Neural progenitor cell (in vitro differentiated cells): ENCODE measurements at regions not wholly inside any gene's neighbourhood (a gene's known extent, or its start where the extent isn't known, plus 50 kb on each side); places are given as distances from the start of the nearest gene placed in this dataset.

Experiments used
- EZH2 ChIP-seq: fragments of 200-600 bp; sonication (generic); IDR thresholded peaks from 2 replicates; pipeline ENCODE4 v1.6.1; 2017; ENCODE audit warnings: antibody characterized with exemption, mild to moderate bottlenecking, moderate library complexity
- TF ChIP-seq, protein P1 (sequence below): fragments of 200-600 bp; sonication (generic); IDR thresholded peaks from 2 replicates; pipeline ENCODE4 v1.5.1; 2017; ENCODE audit warnings: antibody characterized with exemption, mild to moderate bottlenecking

DNA sequence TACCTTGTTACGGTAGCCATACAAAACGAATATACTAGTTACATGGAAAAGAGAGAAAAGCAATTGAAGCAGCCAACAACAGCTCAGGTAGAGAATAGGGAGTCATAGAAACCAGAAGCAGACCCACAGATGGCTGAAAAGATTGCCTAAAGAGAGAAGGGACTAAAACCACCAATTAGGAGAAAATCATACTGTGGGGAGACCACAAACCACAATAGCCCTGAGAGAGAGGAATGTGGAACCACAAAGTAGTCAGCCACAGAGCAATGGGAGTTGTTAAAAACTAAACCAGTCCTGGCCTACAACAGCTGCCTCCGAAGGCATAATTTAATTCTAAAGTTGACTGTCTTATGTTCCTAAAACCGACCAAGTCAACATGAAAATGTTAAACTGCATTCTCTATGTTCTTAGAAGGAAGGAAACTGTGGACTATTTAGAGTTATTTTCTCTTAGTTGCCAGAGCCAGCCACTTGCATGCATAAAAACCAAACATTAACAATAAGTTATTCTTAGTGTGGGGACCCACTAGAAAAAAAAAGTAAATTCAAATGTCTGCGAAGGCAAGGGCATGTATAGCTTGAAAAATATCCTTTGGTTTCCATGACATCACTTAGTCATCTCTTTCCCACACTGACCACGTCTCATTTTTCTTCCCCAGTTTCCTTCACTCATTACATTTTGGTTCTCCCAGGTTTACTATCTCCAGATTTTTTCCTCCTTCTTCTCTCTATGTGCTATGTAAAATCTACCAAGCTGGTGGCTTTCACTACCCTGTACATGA, 398.1 kb downstream of the NOVA1 start:
- no peak for TF ChIP-seq EZH2
- TF ChIP-seq, protein P1, sequence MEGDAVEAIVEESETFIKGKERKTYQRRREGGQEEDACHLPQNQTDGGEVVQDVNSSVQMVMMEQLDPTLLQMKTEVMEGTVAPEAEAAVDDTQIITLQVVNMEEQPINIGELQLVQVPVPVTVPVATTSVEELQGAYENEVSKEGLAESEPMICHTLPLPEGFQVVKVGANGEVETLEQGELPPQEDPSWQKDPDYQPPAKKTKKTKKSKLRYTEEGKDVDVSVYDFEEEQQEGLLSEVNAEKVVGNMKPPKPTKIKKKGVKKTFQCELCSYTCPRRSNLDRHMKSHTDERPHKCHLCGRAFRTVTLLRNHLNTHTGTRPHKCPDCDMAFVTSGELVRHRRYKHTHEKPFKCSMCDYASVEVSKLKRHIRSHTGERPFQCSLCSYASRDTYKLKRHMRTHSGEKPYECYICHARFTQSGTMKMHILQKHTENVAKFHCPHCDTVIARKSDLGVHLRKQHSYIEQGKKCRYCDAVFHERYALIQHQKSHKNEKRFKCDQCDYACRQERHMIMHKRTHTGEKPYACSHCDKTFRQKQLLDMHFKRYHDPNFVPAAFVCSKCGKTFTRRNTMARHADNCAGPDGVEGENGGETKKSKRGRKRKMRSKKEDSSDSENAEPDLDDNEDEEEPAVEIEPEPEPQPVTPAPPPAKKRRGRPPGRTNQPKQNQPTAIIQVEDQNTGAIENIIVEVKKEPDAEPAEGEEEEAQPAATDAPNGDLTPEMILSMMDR: no peak
